PC-9 (cell line): ENCODE measurements at regions not wholly inside any gene's neighbourhood (a gene's known extent, or its start where the extent isn't known, plus 50 kb on each side); places are given as distances from the start of the nearest gene placed in this dataset.

Source experiments
- BruUV-seq: library from RNA; stranded (reverse); fragments of 400-500 nt; replicated peaks from 2 replicates; lab custom pipeline; 2021; lab: Mats Ljungman, UMichigan
- CTCF ChIA-PET: fragments of 300-600 bp; sonication (Branson Sonifier 250); formaldehyde crosslinking; loops from one replicate; lab custom pipeline; 2022; ENCODE audit warnings: antibody characterized with exemption; lab: Charles Lee
- POLR2A ChIA-PET: fragments of 300-600 bp; sonication (Branson Sonifier 250); formaldehyde crosslinking; loops from one replicate; lab custom pipeline; 2022; ENCODE audit warnings: antibody characterized with exemption; ENCODE audit not compliant: unreplicated experiment; lab: Charles Lee
- DNase-seq, 2 experiments: peaks; one replicate each; pipeline versions ENCODE4 v3.0.0 to v3.0.0-alpha.2; 2015 to 2022; ENCODE audit warnings: mixed read lengths in 1 of 2
- H2AFZ ChIP-seq: fragments of 200-600 bp; sonication (generic); 2 replicates; pipeline ENCODE4 v1.8.1; 2017; ENCODE audit warnings: antibody characterized with exemption
- H3F3A ChIP-seq: fragments of 200-600 bp; sonication (generic); 2 replicates; pipeline ENCODE4 v1.8.1; 2017; ENCODE audit warnings: antibody characterized with exemption, mild to moderate bottlenecking, low read depth; ENCODE audit not compliant: insufficient read depth
- H3K27ac ChIP-seq: fragments of 200-600 bp; sonication (generic); 2 replicates; pipeline ENCODE4 v1.6.1; 2016; ENCODE audit warnings: mixed run types
- H3K27me3 ChIP-seq: fragments of 200-600 bp; sonication (generic); 2 replicates; pipeline ENCODE4 v1.6.1; 2016; ENCODE audit warnings: low read depth, mixed run types; ENCODE audit not compliant: insufficient read depth
- H3K36me3 ChIP-seq: fragments of 200-600 bp; sonication (generic); 2 replicates; pipeline ENCODE4 v1.6.1; 2016; ENCODE audit warnings: low read depth, mixed run types
- H3K4me1 ChIP-seq: fragments of 200-600 bp; sonication (generic); replicated peaks from 2 replicates; pipeline ENCODE4 v1.6.1; 2016; ENCODE audit warnings: mixed run types; ENCODE audit not compliant: insufficient read depth
- H3K4me2 ChIP-seq: fragments of 200-600 bp; sonication (generic); 2 replicates; pipeline ENCODE4 v1.6.1; 2017; ENCODE audit warnings: mixed run types
- H3K4me3 ChIP-seq: fragments of 200-600 bp; sonication (generic); 2 replicates; pipeline ENCODE4 v1.6.1; 2016; ENCODE audit warnings: mixed run types
- H3K79me2 ChIP-seq: fragments of 200-600 bp; sonication (generic); 2 replicates; pipeline ENCODE4 v1.6.1; 2017; ENCODE audit warnings: low read depth, mixed run types
- H3K9me2 ChIP-seq: fragments of 200-600 bp; sonication (generic); 2 replicates; pipeline ENCODE4 v1.8.1; 2017; ENCODE audit warnings: mild to moderate bottlenecking; ENCODE audit not compliant: insufficient read depth
- H3K9me3 ChIP-seq: fragments of 200-600 bp; sonication (generic); 2 replicates; pipeline ENCODE4 v1.8.1; 2016; ENCODE audit warnings: low read depth; ENCODE audit not compliant: insufficient read depth
- H4K20me1 ChIP-seq: fragments of 200-600 bp; sonication (generic); 2 replicates; pipeline ENCODE4 v1.8.1; 2017; ENCODE audit not compliant: insufficient read depth
- CTCF ChIP-seq: fragments of 200-600 bp; sonication (generic); conservative IDR thresholded peaks from 2 replicates; pipeline ENCODE4 v1.6.1; 2017; ENCODE audit warnings: mixed run types, antibody characterized with exemption, mild to moderate bottlenecking, moderate library complexity
- EZH2 ChIP-seq: fragments of 200-600 bp; sonication (generic); IDR thresholded peaks from 2 replicates; pipeline ENCODE4 v1.8.0; 2017; ENCODE audit warnings: antibody characterized with exemption, low read depth
- intact Hi-C: fragments of 100-400 bp; cut with micrococcal nuclease; formaldehyde crosslinking; loops from one replicate; pipeline ENCODE4 v1.10.0; 2022; ENCODE audit not compliant: unreplicated experiment

DNA sequence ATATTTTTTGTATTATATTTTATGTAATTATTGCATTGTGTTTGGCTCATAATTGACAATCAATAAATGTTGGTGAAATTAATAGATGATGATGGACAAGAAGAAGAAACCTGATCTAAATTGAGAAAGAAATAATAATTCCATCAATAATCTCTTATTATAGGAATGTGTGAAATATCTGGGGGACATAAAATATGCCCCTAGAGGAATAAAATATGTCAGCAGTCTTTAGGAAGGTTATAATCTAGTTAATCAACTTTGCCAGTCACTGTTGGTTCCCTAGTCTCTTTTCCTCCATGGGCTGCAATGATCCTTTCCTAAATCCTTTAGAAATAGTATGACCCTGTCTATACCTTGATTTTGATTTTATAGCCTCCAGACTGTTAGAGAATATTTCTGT, 549.7 kb upstream of the ADGRL4 start:
- no peaks in the 10 kb centered on the region; the same call in 1 of the 2 replicates for H3K9me2 ChIP-seq
- POLR2A ChIA-PET, result no interaction called here
- TF ChIP-seq CTCF, result peak; percentile 34; the same call in 1 of the 2 replicates
- no peak for TF ChIP-seq EZH2
- BruUV-seq, result no TSS peak
- 0 out of 2 replicates have a peak overlapping the region, but pooled peaks have one; percentile 59 for H2AFZ ChIP-seq
- no peaks in the 10 kb centered on the region for H3F3A ChIP-seq
- no peak overlapping the region for H3K4me3 ChIP-seq
- H3K27ac ChIP-seq, result no peak overlapping the region
- no peaks in the 10 kb centered on the region; the same call in 1 of the 2 replicates for H4K20me1 ChIP-seq
- no peaks in the 10 kb centered on the region; the same call in 1 of the 2 replicates for H3K9me3 ChIP-seq
- intact Hi-C loops, result no loop called here
- no peak for DNase-seq
- H3K27me3 ChIP-seq, result no peaks in the 10 kb centered on the region
- CTCF ChIA-PET, result no interaction called here
- H3K36me3 ChIP-seq, result no peaks in the 10 kb centered on the region
- no peaks in the 10 kb centered on the region for H3K4me1 ChIP-seq
- no peaks in the 10 kb centered on the region for H3K79me2 ChIP-seq
- no peak overlapping the region for H3K4me2 ChIP-seq

DNA sequence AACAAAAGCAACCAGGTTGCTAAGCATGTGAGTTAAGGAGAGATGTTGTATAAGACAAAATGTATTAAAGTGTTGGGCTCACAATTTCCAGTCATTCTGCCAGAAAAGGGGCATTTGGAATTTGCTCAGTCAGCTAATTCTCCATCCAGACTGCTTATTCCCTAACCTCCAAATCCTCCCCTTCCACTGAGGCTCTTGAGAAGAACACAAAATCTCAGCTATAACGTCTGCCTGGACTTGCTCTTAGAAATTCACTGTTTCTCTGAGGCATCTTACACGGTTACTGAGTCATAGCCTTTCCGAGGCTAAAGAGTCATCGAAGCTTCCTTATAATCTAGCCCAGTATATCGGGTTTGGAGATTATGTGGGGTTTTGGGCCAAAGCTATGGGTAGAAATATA, 548.2 kb upstream of the ADGRL4 start:
- POLR2A ChIA-PET, result no interaction called here
- TF ChIP-seq CTCF (no peak), EZH2 (no peak)
- H2AFZ ChIP-seq, result no peak overlapping the region
- no TSS peak for BruUV-seq
- no peaks in the 10 kb centered on the region for H3K4me1 ChIP-seq
- DNase-seq, result no peak
- H3K4me3 ChIP-seq, result no peak overlapping the region
- H3F3A ChIP-seq, result no peaks in the 10 kb centered on the region
- H3K79me2 ChIP-seq, result no peaks in the 10 kb centered on the region
- H3K27ac ChIP-seq, result no peak overlapping the region
- no peaks in the 10 kb centered on the region; the same call in 1 of the 2 replicates for H3K9me2 ChIP-seq
- no peak overlapping the region for H3K4me2 ChIP-seq
- H3K36me3 ChIP-seq, result no peaks in the 10 kb centered on the region
- CTCF ChIA-PET, result no interaction called here
- no peaks in the 10 kb centered on the region for H3K27me3 ChIP-seq
- no peaks in the 10 kb centered on the region for H3K9me3 ChIP-seq
- H4K20me1 ChIP-seq, result no peaks in the 10 kb centered on the region; the same call in 1 of the 2 replicates
- intact Hi-C loops, result no loop called here

DNA sequence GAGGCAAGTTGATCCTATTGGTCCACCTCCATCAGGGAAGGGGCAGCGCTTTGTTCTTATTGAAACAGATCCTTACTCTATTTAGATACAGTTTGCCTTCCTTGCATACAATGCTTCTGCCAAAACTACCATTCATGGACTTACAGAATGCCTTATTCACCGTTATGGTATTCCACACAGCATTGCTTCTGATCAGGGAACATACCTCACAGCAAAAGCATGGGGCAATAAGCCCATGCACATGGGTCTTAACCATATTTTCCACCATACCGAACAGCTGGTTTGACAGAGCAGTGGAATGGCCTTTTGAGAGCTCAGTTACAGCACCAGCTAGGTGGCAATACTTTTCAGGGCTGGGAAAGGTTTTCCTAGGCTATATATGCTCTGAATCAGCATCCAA, 544.8 kb upstream of the ADGRL4 start:
- Histone ChIP-seq H3K4me2 (no peak overlapping the region), H3K27me3 (no peaks in the 10 kb centered on the region), H3K4me1 (no peaks in the 10 kb centered on the region), H3K27ac (no peak overlapping the region), H4K20me1 (no peaks in the 10 kb centered on the region; the same call in 1 of the 2 replicates), H3F3A (no peaks in the 10 kb centered on the region), H3K9me2 (no peaks in the 10 kb centered on the region; the same call in 1 of the 2 replicates), H2AFZ (no peak overlapping the region), H3K9me3 (no peaks in the 10 kb centered on the region), H3K79me2 (no peaks in the 10 kb centered on the region), H3K36me3 (no peaks in the 10 kb centered on the region), H3K4me3 (no peak overlapping the region)
- BruUV-seq, result no TSS peak
- intact Hi-C loops, result no loop called here
- no peak for TF ChIP-seq EZH2
- ChIA-PET CTCF (no interaction called here), POLR2A (no interaction called here)
- no peak for DNase-seq

- POLR2A ChIA-PET, result interaction anchor here (0.6 kb wide), 1 partner anchor 33 kb away, joined by 3 read pairs; no protein-coding TSS in a partner anchor
- Histone ChIP-seq H3K9me2 (no peaks in the 10 kb centered on the region), H3K4me2 (no peak overlapping the region), H4K20me1 (no peaks in the 10 kb centered on the region; the same call in 1 of the 2 replicates), H3K9me3 (no peaks in the 10 kb centered on the region), H3K27me3 (no peaks in the 10 kb centered on the region), H3K27ac (no peak overlapping the region), H3K36me3 (no peaks in the 10 kb centered on the region), H3F3A (no peaks in the 10 kb centered on the region), H3K79me2 (no peaks in the 10 kb centered on the region), H2AFZ (no peak overlapping the region), H3K4me1 (no peaks in the 10 kb centered on the region), H3K4me3 (no peak overlapping the region)
- no peak for TF ChIP-seq EZH2
- no peak for DNase-seq
- intact Hi-C loops, result no loop called here
- BruUV-seq, result no TSS peak
- CTCF ChIA-PET, result no interaction called here
Observed at GRCh38 chr1:79550402-79550801, 543.9 kb upstream of the ADGRL4 start.
